GM23338 (cell line): ENCODE measurements at regions not wholly inside any gene's neighbourhood (a gene's known extent, or its start where the extent isn't known, plus 50 kb on each side); places are given as distances from the start of the nearest gene placed in this dataset.

Experiments used
- ATAC-seq: fragments of 200-7000 bp; cut with Tn5 transposase; 3 replicates; pipeline ENCODE4 v1.9.1; 2020
- DNase-seq: peaks from one replicate; pipeline ENCODE4 v3.0.0-alpha.2; 2015; ENCODE audit warnings: low spot score
- H2AFZ ChIP-seq: fragments of 200-600 bp; sonication (generic); 2 replicates; pipeline ENCODE4 v1.8.0; 2016; ENCODE audit warnings: antibody characterized with exemption, mild to moderate bottlenecking, moderate library complexity
- H3F3A ChIP-seq: fragments of 200-600 bp; sonication (generic); replicated peaks from 2 replicates; pipeline ENCODE4 v1.8.0; 2017; ENCODE audit warnings: antibody characterized with exemption, mixed run types, low read depth
- H3K27ac ChIP-seq: fragments of 200-600 bp; sonication (generic); 2 replicates; pipeline ENCODE4 v1.6.1; 2016; ENCODE audit warnings: low read depth
- H3K27me3 ChIP-seq: fragments of 200-600 bp; sonication (generic); 2 replicates; pipeline ENCODE4 v1.8.0; 2016; ENCODE audit warnings: mild to moderate bottlenecking, mixed run types, moderate library complexity; ENCODE audit not compliant: insufficient read depth
- H3K36me3 ChIP-seq: fragments of 200-600 bp; sonication (generic); 2 replicates; pipeline ENCODE4 v1.8.0; 2016; ENCODE audit warnings: mild to moderate bottlenecking; ENCODE audit not compliant: insufficient read depth
- H3K4me1 ChIP-seq: fragments of 200-600 bp; sonication (generic); 2 replicates; pipeline ENCODE4 v1.8.0; 2016; ENCODE audit warnings: mild to moderate bottlenecking, moderate library complexity; ENCODE audit not compliant: insufficient read depth
- H3K4me2 ChIP-seq: fragments of 200-600 bp; sonication (generic); 2 replicates; pipeline ENCODE4 v1.7.1; 2017; ENCODE audit warnings: mixed run types
- H3K4me3 ChIP-seq: fragments of 200-600 bp; sonication (generic); 2 replicates; pipeline ENCODE4 v1.6.1; 2016; ENCODE audit warnings: mixed run types
- H3K79me2 ChIP-seq: fragments of 200-600 bp; sonication (generic); replicated peaks from 2 replicates; pipeline ENCODE4 v1.8.0; 2017; ENCODE audit warnings: mild to moderate bottlenecking; ENCODE audit not compliant: insufficient read depth
- H3K9me2 ChIP-seq: fragments of 200-600 bp; sonication (generic); 2 replicates; pipeline ENCODE4 v1.8.0; 2017; ENCODE audit not compliant: insufficient read depth
- H4K20me1 ChIP-seq: fragments of 200-600 bp; sonication (generic); replicated peaks from 2 replicates; pipeline ENCODE4 v1.8.0; 2017; ENCODE audit warnings: mild to moderate bottlenecking; ENCODE audit not compliant: insufficient read depth
- H3K27ac Mint-ChIP-seq: 2 replicates; pipeline ENCODE4 v1.8.0; 2020; ENCODE audit warnings: inconsistent platforms, mild to moderate bottlenecking, moderate library complexity, mixed read lengths
- H3K27me3 Mint-ChIP-seq: 3 replicates; pipeline ENCODE4 v1.8.0; 2022; ENCODE audit warnings: low read depth, mild to moderate bottlenecking, moderate library complexity, mixed read lengths, inconsistent platforms; ENCODE audit not compliant: insufficient read depth, poor library complexity
- H3K36me3 Mint-ChIP-seq: 3 replicates; pipeline ENCODE4 v1.8.0; 2021; ENCODE audit warnings: low read depth, mild to moderate bottlenecking, inconsistent platforms, moderate library complexity, mixed read lengths
- H3K4me1 Mint-ChIP-seq: 3 replicates; pipeline ENCODE4 v1.8.0; 2020; ENCODE audit warnings: mild to moderate bottlenecking, inconsistent platforms, mixed read lengths
- H3K4me3 Mint-ChIP-seq: 3 replicates; pipeline ENCODE4 v1.8.0; 2021; ENCODE audit warnings: moderate library complexity, mild to moderate bottlenecking, inconsistent platforms, mixed read lengths
- H3K9me3 Mint-ChIP-seq: 3 replicates; pipeline ENCODE4 v1.8.0; 2020; ENCODE audit warnings: moderate library complexity, mild to moderate bottlenecking, inconsistent platforms, mixed read lengths
- CREB1 ChIP-seq: fragments of 250-450 bp; sonication (Bioruptor Pico); IDR thresholded peaks from 2 replicates; pipeline ENCODE4 v1.5.0; 2020; ENCODE audit warnings: low read depth, mild to moderate bottlenecking, moderate library complexity
- CTCF ChIP-seq, 2 experiments: fragments of 200-600 bp in 1 of 2; sonication (generic) in 1 of 2; conservative IDR thresholded peaks; 2 replicates each; pipeline versions ENCODE4 v1.5.1 to v1.6.1; 2016 to 2017; ENCODE audit warnings: antibody characterized with exemption in 2 of 2, low read depth in 2 of 2, mild to moderate bottlenecking in 2 of 2, moderate library complexity in 1 of 2
- ETS1 ChIP-seq: IDR thresholded peaks from 2 replicates; pipeline ENCODE4 v1.6.1; 2016; ENCODE audit warnings: antibody characterized with exemption
- EZH2 ChIP-seq: fragments of 200-600 bp; sonication (generic); IDR thresholded peaks from one replicate; pipeline ENCODE4 v1.8.0; 2017; ENCODE audit warnings: antibody characterized with exemption, mild to moderate bottlenecking, low read depth; ENCODE audit not compliant: unreplicated experiment
- EZH2phosphoT487 ChIP-seq: fragments of 200-600 bp; sonication (generic); IDR thresholded peaks from one replicate; pipeline ENCODE4 v1.8.1; 2018; ENCODE audit warnings: antibody characterized with exemption; ENCODE audit not compliant: unreplicated experiment
- JUNB ChIP-seq: IDR thresholded peaks from one replicate; pipeline ENCODE4 v1.6.1; 2016; ENCODE audit warnings: antibody characterized with exemption; ENCODE audit not compliant: unreplicated experiment
- NANOG ChIP-seq: IDR thresholded peaks from 2 replicates; pipeline ENCODE4 v1.6.1; 2016; ENCODE audit warnings: antibody characterized with exemption, borderline replicate concordance
- POLR2AphosphoS5 ChIP-seq: IDR thresholded peaks from 2 replicates; pipeline ENCODE4 v1.6.1; 2016; ENCODE audit warnings: antibody characterized with exemption, low read depth
- REST ChIP-seq: IDR thresholded peaks from one replicate; pipeline ENCODE4 v1.6.1; 2018; ENCODE audit warnings: antibody characterized with exemption; ENCODE audit not compliant: unreplicated experiment
- STAT1 ChIP-seq: IDR thresholded peaks from one replicate; pipeline ENCODE4 v1.6.1; 2016; ENCODE audit warnings: antibody characterized with exemption; ENCODE audit not compliant: unreplicated experiment
- ZNF114 ChIP-seq: fragments of 250-450 bp; sonication (Bioruptor Pico); IDR thresholded peaks from 2 replicates; pipeline ENCODE4 v1.5.0; 2020; ENCODE audit warnings: mild to moderate bottlenecking, moderate library complexity
- ZNF331 ChIP-seq: fragments of 250-450 bp; sonication (Bioruptor Pico); IDR thresholded peaks from 2 replicates; pipeline ENCODE4 v1.5.0; 2020; ENCODE audit warnings: low read depth, mild to moderate bottlenecking, moderate library complexity
- ZNF462 ChIP-seq: fragments of 250-450 bp; sonication (Bioruptor Pico); IDR thresholded peaks from 2 replicates; pipeline ENCODE4 v1.5.0; 2020; ENCODE audit warnings: mild to moderate bottlenecking, moderate library complexity

DNA sequence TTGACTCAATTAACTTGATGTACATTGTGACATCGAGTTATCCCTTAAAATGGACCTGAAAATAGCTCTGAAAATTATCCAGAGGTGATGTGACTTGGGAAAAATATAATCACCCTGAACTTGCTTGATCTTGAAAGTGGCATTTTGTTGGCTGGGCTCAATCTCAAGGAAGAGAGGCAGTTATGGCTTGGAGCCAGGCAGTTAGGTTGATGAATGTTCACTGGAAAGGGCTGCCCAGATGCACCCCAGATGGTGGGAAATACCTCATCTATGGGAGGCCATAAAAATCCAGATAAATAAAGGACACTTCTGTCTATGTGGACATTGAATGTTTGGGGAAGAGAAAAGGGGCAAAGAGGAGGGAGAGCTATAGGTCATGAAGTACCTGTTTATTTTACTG is 55.7 kb upstream of the OR5AN1 start:
- H3K36me3 Mint-ChIP-seq: no peaks in the 10 kb centered on the region
- no peaks in the 10 kb centered on the region for H3K4me1 ChIP-seq
- no peaks in the 10 kb centered on the region for H3K79me2 ChIP-seq
- no peak overlapping the region for H3K4me3 Mint-ChIP-seq
- H3K36me3 ChIP-seq: no peaks in the 10 kb centered on the region
- H3K4me2 ChIP-seq: no peak overlapping the region
- H3K27me3 ChIP-seq: no peaks in the 10 kb centered on the region
- no peaks in the 10 kb centered on the region for H3K27me3 Mint-ChIP-seq
- no peak overlapping the region for H2AFZ ChIP-seq
- no peak for TF ChIP-seq POLR2AphosphoS5
- no peak for TF ChIP-seq NANOG
- TF ChIP-seq REST: no peak
- TF ChIP-seq CTCF (conservative IDR thresholded peaks at IDR 0.05; ENCODE audit: low read depth in 2 of 2): no peak
- no peak for TF ChIP-seq EZH2
- no peak for TF ChIP-seq JUNB
- TF ChIP-seq CREB1 (CRISPR knock-in tag): no peak
- TF ChIP-seq EZH2phosphoT487: no peak
- no peak for TF ChIP-seq ZNF331
- no peak for TF ChIP-seq ZNF462
- no peak for TF ChIP-seq ETS1
- no peak for TF ChIP-seq STAT1
- no peak for TF ChIP-seq ZNF114 (CRISPR knock-in tag)
- H3K4me3 ChIP-seq: no peak overlapping the region
- no peaks in the 10 kb centered on the region for H3K9me2 ChIP-seq
- H3F3A ChIP-seq: no peaks in the 10 kb centered on the region
- DNase-seq (no peak), ATAC-seq (no peak)
- no peak overlapping the region for H3K27ac ChIP-seq
- no peaks in the 10 kb centered on the region for H3K4me1 Mint-ChIP-seq
- H3K27ac Mint-ChIP-seq: no peak overlapping the region
- no peaks in the 10 kb centered on the region for H4K20me1 ChIP-seq
- peaks cover 33% of the 10 kb centered on the region for H3K9me3 Mint-ChIP-seq
